MM.1S (cell line): ENCODE measurements at regions not wholly inside any gene's neighbourhood (a gene's known extent, or its start where the extent isn't known, plus 50 kb on each side); places are given as distances from the start of the nearest gene placed in this dataset.

ENCODE experiments used
- CTCF ChIP-seq: fragments of 300-600 bp; sonication (generic); IDR thresholded peaks from 2 replicates; pipeline ENCODE4 v1.5.1; 2016; ENCODE audit warnings: antibody characterized with exemption, low read length, mixed read lengths
- EZH2 ChIP-seq: fragments of 300-600 bp; sonication (generic); optimal IDR thresholded peaks from 2 replicates; pipeline ENCODE3; 2017; ENCODE audit warnings: low read depth, mild to moderate bottlenecking, antibody characterized with exemption, low read length, mixed read lengths

GRCh38 chr3:153577059-153577736 lies 415.2 kb downstream of the RAP2B start:
- no peak for TF ChIP-seq CTCF
- no peak for TF ChIP-seq EZH2
